Caco-2 (cell line): ENCODE measurements at regions not wholly inside any gene's neighbourhood (a gene's known extent, or its start where the extent isn't known, plus 50 kb on each side); places are given as distances from the start of the nearest gene placed in this dataset.
"Not testable (repeated sequence)": the region's sequence is repeated elsewhere in the genome, so short reads cannot be mapped to it uniquely, and the experiment has no call there.

ENCODE experiments used
- BruUV-seq: library from RNA; stranded (reverse); fragments of 400-500 nt; replicated peaks from 2 replicates; lab custom pipeline; 2021; lab: Mats Ljungman, UMichigan
- CTCF ChIA-PET: fragments of 300-600 bp; sonication (Branson Sonifier 250); formaldehyde crosslinking; loops from one replicate; lab custom pipeline; 2022; ENCODE audit warnings: antibody characterized with exemption; lab: Charles Lee
- POLR2A ChIA-PET: fragments of 300-600 bp; sonication (Branson Sonifier 250); formaldehyde crosslinking; loops from one replicate; lab custom pipeline; 2022; ENCODE audit warnings: antibody characterized with exemption; lab: Charles Lee
- DNase-seq, 2 experiments: peaks; one replicate each; pipeline versions ENCODE4 v3.0.0 to v3.0.0-alpha.2; 2020 to 2022
- H3K27me3 ChIP-seq: replicated peaks from 2 replicates; pipeline ENCODE4 v1.6.0; 2011; ENCODE audit warnings: low read length; ENCODE audit not compliant: control insufficient read depth, insufficient read depth
- H3K36me3 ChIP-seq: 2 replicates; pipeline ENCODE4 v1.5.1; 2011; ENCODE audit warnings: low read length; ENCODE audit not compliant: control insufficient read depth, insufficient read depth
- H3K4me1 ChIP-seq: fragments of 250-450 bp; sonication (Bioruptor Pico); 2 replicates; pipeline ENCODE4 v1.5.1; 2020; ENCODE audit warnings: mild to moderate bottlenecking
- H3K4me3 ChIP-seq: 2 replicates; pipeline ENCODE4 v1.5.1; 2011; ENCODE audit warnings: low read depth, mild to moderate bottlenecking, control low read depth, low read length
- H3K9me3 ChIP-seq: fragments of 250-450 bp; sonication (Bioruptor Pico); 2 replicates; pipeline ENCODE4 v1.5.1; 2020; ENCODE audit warnings: mild to moderate bottlenecking, moderate library complexity
- H3K27ac Mint-ChIP-seq: one replicate; pipeline ENCODE4 v1.8.0; 2022; ENCODE audit warnings: mixed read lengths; ENCODE audit not compliant: unreplicated experiment
- H3K27me3 Mint-ChIP-seq: one replicate; pipeline ENCODE4 v1.8.0; 2022; ENCODE audit warnings: mixed read lengths; ENCODE audit not compliant: insufficient read depth, unreplicated experiment
- H3K36me3 Mint-ChIP-seq: one replicate; pipeline ENCODE4 v1.8.0; 2022; ENCODE audit warnings: mild to moderate bottlenecking, mixed read lengths; ENCODE audit not compliant: insufficient read depth, unreplicated experiment
- H3K4me1 Mint-ChIP-seq: one replicate; pipeline ENCODE4 v1.8.0; 2022; ENCODE audit warnings: low read depth, mixed read lengths; ENCODE audit not compliant: unreplicated experiment
- H3K4me3 Mint-ChIP-seq: one replicate; pipeline ENCODE4 v1.8.0; 2022; ENCODE audit warnings: mild to moderate bottlenecking, moderate library complexity, mixed read lengths; ENCODE audit not compliant: unreplicated experiment
- H3K9me3 Mint-ChIP-seq: one replicate; pipeline ENCODE4 v1.8.0; 2022; ENCODE audit warnings: mixed read lengths; ENCODE audit not compliant: unreplicated experiment
- intact Hi-C: fragments of 100-400 bp; cut with micrococcal nuclease; formaldehyde crosslinking; loops from one replicate; pipeline ENCODE4 v1.10.0; 2022; ENCODE audit not compliant: unreplicated experiment
- TF ChIP-seq, protein P1 (sequence below), 2 experiments: fragments of 200-600 bp in 1 of 2; IDR thresholded peaks; 1 replicate in 1 of 2; 2 replicates in 1 of 2; pipeline versions ENCODE4 v1.5.1 to v1.8.0; 2011 to 2022; ENCODE audit warnings: antibody characterized with exemption in 1 of 2, control low read depth in 1 of 2, inconsistent platforms in 1 of 2, low read depth in 1 of 2, low read length in 1 of 2, mild to moderate bottlenecking in 1 of 2, moderate library complexity in 1 of 2; ENCODE audit not compliant: insufficient read depth in 1 of 2, severe bottlenecking in 1 of 2, unreplicated experiment in 1 of 2

DNA sequence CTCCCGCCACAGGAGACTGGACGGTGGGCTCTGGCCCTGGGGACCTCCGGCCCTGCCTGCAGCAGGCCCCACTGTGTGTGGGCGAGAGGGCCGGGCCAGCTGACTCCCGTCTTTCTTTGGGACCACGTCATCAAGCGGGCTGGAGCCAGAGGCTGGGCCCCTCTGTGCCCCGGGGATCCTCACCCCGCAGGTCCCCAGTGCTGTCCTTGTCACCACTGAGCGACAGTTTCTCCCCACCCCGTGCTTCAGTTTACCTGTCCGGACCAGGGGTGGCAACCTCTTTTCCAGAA lies 181.9 kb upstream of the ZNF469 start:
- Mint-ChIP-seq H3K4me1 (no peaks in the 10 kb centered on the region), H3K9me3 (no peaks in the 10 kb centered on the region), H3K4me3 (no peak overlapping the region), H3K27me3 (no peaks in the 10 kb centered on the region), H3K27ac (no peak overlapping the region), H3K36me3 (no peaks in the 10 kb centered on the region)
- Histone ChIP-seq H3K36me3 (no peaks in the 10 kb centered on the region), H3K27me3 (no peaks in the 10 kb centered on the region), H3K4me3 (no peak overlapping the region), H3K4me1 (no peaks in the 10 kb centered on the region), H3K9me3 (no peaks in the 10 kb centered on the region)
- BruUV-seq = no TSS peak
- intact Hi-C loops = no loop called here
- TF ChIP-seq, protein P1, sequence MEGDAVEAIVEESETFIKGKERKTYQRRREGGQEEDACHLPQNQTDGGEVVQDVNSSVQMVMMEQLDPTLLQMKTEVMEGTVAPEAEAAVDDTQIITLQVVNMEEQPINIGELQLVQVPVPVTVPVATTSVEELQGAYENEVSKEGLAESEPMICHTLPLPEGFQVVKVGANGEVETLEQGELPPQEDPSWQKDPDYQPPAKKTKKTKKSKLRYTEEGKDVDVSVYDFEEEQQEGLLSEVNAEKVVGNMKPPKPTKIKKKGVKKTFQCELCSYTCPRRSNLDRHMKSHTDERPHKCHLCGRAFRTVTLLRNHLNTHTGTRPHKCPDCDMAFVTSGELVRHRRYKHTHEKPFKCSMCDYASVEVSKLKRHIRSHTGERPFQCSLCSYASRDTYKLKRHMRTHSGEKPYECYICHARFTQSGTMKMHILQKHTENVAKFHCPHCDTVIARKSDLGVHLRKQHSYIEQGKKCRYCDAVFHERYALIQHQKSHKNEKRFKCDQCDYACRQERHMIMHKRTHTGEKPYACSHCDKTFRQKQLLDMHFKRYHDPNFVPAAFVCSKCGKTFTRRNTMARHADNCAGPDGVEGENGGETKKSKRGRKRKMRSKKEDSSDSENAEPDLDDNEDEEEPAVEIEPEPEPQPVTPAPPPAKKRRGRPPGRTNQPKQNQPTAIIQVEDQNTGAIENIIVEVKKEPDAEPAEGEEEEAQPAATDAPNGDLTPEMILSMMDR (IDR thresholded peaks at IDR 0.05; ENCODE audit: insufficient read depth in 1 of 2, low read depth in 1 of 2, low read length in 1 of 2, severe bottlenecking in 1 of 2, unreplicated experiment in 1 of 2) = no peak
- CTCF ChIA-PET = no interaction called here
- no peak for DNase-seq
- POLR2A ChIA-PET = no interaction called here

DNA sequence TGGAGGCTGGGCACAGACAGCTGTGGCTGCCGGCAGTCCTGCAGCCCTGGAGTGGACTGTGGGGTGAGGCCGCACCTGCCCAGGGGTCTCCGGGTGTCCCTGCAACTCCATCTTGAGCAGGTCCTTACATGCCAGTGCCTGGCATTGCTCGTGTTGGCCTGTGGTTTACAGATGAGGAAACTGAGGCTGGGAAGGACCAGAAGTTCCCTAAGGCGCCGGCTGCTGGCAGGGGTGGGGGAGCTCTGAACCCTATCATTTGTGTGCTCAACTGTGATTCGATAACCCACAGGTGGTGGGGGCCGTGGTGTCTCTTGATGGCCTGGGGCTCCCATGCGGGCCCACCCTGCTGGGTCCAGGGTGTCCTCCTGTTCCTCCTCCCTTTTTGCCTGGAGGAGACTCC lies 181.1 kb upstream of the ZNF469 start:
- POLR2A ChIA-PET, H3K4me1 Mint-ChIP-seq, H3K9me3 ChIP-seq, CTCF ChIA-PET, H3K36me3 Mint-ChIP-seq, H3K4me3 Mint-ChIP-seq, BruUV-seq, DNase-seq, H3K27me3 ChIP-seq, H3K27ac Mint-ChIP-seq, H3K36me3 ChIP-seq, intact Hi-C loops, H3K4me1 ChIP-seq, H3K27me3 Mint-ChIP-seq, H3K9me3 Mint-ChIP-seq, H3K4me3 ChIP-seq: not testable (repeated sequence)

DNA sequence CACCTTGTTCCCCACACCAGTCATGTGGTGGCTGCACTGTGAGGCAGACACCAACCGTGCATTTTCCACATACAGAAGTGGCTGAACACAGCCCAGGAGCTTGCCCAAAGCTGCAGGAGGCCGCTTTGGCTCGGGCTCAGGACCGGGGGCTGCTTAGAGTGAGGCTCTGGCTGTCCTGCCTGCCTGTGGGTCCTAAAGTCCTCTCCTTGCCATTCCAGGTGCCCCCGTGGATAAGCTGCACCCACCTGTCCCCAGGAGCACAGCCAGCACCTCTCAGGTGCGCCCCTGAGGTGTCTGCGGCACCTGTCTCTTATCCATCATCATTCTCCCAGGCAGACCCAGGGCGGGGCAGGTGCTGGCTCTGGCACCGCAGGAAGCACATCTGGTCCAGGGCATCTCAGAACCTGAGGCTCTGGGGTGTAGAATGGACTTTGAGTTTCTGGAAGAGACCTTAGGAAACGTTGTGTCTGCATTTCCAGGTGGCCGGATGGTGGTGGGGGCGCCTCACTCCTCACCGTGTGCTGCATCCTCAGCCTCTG lies 180.5 kb upstream of the ZNF469 start:
- H3K4me3 ChIP-seq = no peak overlapping the region
- POLR2A ChIA-PET = no interaction called here
- no peaks in the 10 kb centered on the region for H3K4me1 Mint-ChIP-seq
- no peak overlapping the region for H3K4me3 Mint-ChIP-seq
- CTCF ChIA-PET = no interaction called here
- no peaks in the 10 kb centered on the region for H3K27me3 ChIP-seq
- TF ChIP-seq, protein P1 (IDR thresholded peaks at IDR 0.05; ENCODE audit: insufficient read depth in 1 of 2, low read depth in 1 of 2, low read length in 1 of 2, severe bottlenecking in 1 of 2, unreplicated experiment in 1 of 2) = no peak
- BruUV-seq = no TSS peak
- no peaks in the 10 kb centered on the region for H3K4me1 ChIP-seq
- H3K36me3 ChIP-seq = no peaks in the 10 kb centered on the region
- intact Hi-C loops = no loop called here
- DNase-seq = no peak
- no peaks in the 10 kb centered on the region for H3K9me3 ChIP-seq
- H3K27ac Mint-ChIP-seq = no peak overlapping the region
- no peaks in the 10 kb centered on the region for H3K9me3 Mint-ChIP-seq
- no peaks in the 10 kb centered on the region for H3K27me3 Mint-ChIP-seq
- no peaks in the 10 kb centered on the region for H3K36me3 Mint-ChIP-seq

DNA sequence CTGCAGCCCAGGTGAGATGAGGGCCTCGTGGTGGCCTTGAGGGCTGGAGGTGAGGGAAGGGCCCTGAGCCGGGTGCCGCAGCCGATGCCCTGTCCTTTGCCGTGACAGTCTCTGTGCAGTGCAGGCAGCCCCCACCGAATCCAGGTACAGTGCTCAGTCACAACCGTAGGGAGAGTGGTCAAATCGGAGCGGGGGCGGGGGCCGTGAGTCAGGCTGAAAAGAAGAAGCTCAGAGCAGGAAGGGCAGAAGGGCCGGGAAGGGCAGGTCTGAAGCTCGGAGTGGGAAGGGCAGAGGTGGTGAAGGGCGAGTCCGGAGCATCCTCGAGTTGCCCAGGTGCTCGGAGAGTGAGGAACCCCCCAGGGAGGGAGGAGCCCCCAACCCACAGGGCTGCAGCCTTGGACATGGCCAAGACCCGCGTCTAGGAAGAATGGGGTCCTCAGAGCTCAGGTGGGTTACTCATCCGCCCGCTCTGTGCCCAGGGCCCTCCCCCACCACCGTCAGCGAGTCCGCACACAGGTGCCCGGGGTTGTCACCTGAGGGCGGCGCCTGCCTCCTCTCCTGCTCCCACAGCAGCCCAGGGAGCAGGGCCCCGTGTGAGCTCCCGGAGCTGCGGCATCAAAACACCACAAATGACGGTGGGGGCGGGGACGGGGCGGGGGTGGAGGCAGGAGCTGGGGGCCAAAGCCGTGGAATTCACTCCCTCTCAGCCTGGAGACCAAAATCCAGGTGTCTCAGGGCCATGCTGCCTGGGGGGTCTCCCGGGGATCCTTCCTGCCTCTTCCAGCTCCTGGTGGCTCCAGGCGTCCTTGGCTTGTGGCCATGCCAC lies 179.7 kb upstream of the ZNF469 start:
- H3K4me1 ChIP-seq, H3K9me3 Mint-ChIP-seq, intact Hi-C loops, CTCF ChIA-PET, BruUV-seq, POLR2A ChIA-PET, H3K27ac Mint-ChIP-seq, DNase-seq, H3K36me3 ChIP-seq, H3K4me3 Mint-ChIP-seq, H3K4me1 Mint-ChIP-seq, H3K27me3 Mint-ChIP-seq, H3K9me3 ChIP-seq, H3K4me3 ChIP-seq, H3K36me3 Mint-ChIP-seq, H3K27me3 ChIP-seq: not testable (repeated sequence)

DNA sequence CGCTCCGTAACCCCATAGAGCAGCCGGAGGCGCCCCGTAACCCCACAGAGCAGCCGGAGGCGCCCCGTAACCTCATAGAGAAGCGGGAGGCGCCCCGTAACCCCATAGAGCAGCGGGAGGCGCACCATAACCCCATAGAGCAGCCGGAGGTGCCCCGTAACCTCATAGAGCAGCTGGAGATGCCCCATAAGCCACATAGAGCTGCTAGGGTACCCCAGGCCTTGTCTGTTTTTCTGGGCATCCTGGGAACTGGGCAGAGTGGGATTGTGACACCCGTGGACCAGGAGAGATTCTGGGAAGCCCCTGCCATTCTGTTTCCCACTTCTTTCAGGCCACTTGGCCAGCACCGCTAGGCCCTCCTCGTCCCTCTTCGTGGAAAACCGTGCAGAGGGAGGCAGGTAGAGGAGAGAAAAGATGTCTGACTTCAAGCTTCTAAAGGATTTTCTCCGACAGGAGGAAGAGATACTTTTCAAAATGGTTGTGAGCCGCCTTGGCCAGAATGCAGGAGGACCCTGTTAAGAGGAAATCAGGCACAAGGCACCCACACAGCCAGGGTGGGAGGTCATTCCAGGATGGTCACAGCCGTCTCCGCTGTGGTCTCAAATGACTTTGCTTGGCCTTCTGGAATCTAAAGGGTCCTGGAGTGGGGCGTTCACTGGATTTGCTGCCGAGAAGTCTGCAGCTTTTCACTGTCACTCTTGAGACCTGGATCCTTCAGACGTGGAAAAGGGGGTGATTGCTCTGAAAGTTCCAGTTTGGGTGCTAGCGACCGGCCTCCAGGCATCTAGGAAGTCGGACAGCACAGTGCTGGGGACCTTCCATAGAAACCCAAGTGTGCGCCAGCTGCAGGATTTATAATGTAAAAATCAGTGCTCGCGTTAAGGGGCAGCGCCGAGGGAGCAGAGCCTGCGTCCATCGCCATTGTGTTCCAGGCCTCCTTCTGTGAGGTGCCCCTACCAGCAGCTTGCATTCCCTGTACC lies 178.3 kb upstream of the ZNF469 start:
- H3K4me1 Mint-ChIP-seq, H3K9me3 Mint-ChIP-seq, H3K36me3 Mint-ChIP-seq, BruUV-seq, H3K9me3 ChIP-seq, DNase-seq, CTCF ChIA-PET, H3K4me1 ChIP-seq, H3K4me3 ChIP-seq, H3K4me3 Mint-ChIP-seq, intact Hi-C loops, H3K27ac Mint-ChIP-seq, H3K27me3 Mint-ChIP-seq, POLR2A ChIA-PET, H3K27me3 ChIP-seq, H3K36me3 ChIP-seq: not testable (repeated sequence)
